Mesothelial cell of epicardium (in vitro differentiated cells): ENCODE measurements at regions not wholly inside any gene's neighbourhood (a gene's known extent, or its start where the extent isn't known, plus 50 kb on each side); places are given as distances from the start of the nearest gene placed in this dataset.

Source experiments
- DNase-seq, 2 experiments: peaks; one replicate each; pipeline ENCODE4 v3.0.0; 2021; ENCODE audit warnings: low spot score in 2 of 2; ENCODE audit not compliant: unreplicated experiment in 2 of 2
- H3K27ac Mint-ChIP-seq: 2 replicates; pipeline ENCODE4 v1.8.0; 2021; ENCODE audit warnings: mixed read lengths
- H3K27me3 Mint-ChIP-seq: 2 replicates; pipeline ENCODE4 v1.8.0; 2021; ENCODE audit warnings: low read depth, mixed read lengths
- H3K36me3 Mint-ChIP-seq: 2 replicates; pipeline ENCODE4 v1.8.0; 2021; ENCODE audit warnings: mixed read lengths
- H3K4me1 Mint-ChIP-seq: 2 replicates; pipeline ENCODE4 v1.8.0; 2021; ENCODE audit warnings: mixed read lengths
- H3K4me3 Mint-ChIP-seq: 2 replicates; pipeline ENCODE4 v1.8.0; 2021; ENCODE audit warnings: mild to moderate bottlenecking, moderate library complexity, mixed read lengths
- H3K9me3 Mint-ChIP-seq: 2 replicates; pipeline ENCODE4 v1.8.0; 2021; ENCODE audit warnings: mixed read lengths
- CTCF ChIP-seq: fragments of 200-600 bp; sonication (generic); IDR thresholded peaks from one replicate; pipeline ENCODE4 v1.5.0; 2021; ENCODE audit warnings: antibody characterized with exemption; ENCODE audit not compliant: unreplicated experiment

- Mint-ChIP-seq H3K4me1 (no peaks in the 10 kb centered on the region), H3K36me3 (no peaks in the 10 kb centered on the region), H3K4me3 (no peak overlapping the region), H3K27me3 (peaks cover 48% of the 10 kb centered on the region), H3K27ac (no peak overlapping the region), H3K9me3 (no peaks in the 10 kb centered on the region)
- no peak for TF ChIP-seq CTCF
- no peak for DNase-seq
Measured at GRCh38 chr15:91783451-91783850, 70.1 kb upstream of the SLCO3A1 start.

GRCh38 chr15:91784973-91785709 lies 68.4 kb upstream of the SLCO3A1 start:
- H3K36me3 Mint-ChIP-seq, result no peaks in the 10 kb centered on the region
- TF ChIP-seq CTCF, result no peak
- H3K4me3 Mint-ChIP-seq, result no peak overlapping the region
- H3K27ac Mint-ChIP-seq, result no peak overlapping the region
- peaks cover 38% of the 10 kb centered on the region for H3K27me3 Mint-ChIP-seq
- no peak for DNase-seq
- H3K9me3 Mint-ChIP-seq, result no peaks in the 10 kb centered on the region
- H3K4me1 Mint-ChIP-seq, result no peaks in the 10 kb centered on the region

GRCh38 chr15:91787198-91787597 lies 66.3 kb upstream of the SLCO3A1 start:
- H3K4me3 Mint-ChIP-seq, result no peak overlapping the region
- no peaks in the 10 kb centered on the region for H3K9me3 Mint-ChIP-seq
- peaks cover 26% of the 10 kb centered on the region for H3K27me3 Mint-ChIP-seq
- no peaks in the 10 kb centered on the region for H3K36me3 Mint-ChIP-seq
- H3K4me1 Mint-ChIP-seq, result no peaks in the 10 kb centered on the region
- no peak overlapping the region for H3K27ac Mint-ChIP-seq
- no peak for DNase-seq
- TF ChIP-seq CTCF, result no peak

DNA sequence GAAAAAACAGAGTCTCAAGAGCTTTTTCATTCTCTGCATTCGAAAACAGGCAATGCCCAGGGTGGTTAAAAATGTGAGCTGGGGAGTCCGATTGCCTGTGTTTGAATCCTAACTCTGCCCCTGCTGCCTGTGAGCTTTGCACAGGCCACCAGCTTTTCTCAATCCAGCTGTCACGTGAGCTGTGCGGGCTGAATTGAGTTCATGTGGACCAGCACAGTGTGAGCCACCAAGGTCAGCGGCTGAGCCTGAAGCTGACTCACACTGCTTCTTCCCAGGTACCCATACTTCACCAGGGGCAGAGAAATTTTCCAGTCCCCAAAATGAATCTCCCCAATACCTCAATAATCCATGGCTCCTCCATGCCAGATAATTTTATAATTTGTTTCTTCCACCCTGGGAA lies 64.4 kb upstream of the SLCO3A1 start:
- no peaks in the 10 kb centered on the region for H3K36me3 Mint-ChIP-seq
- TF ChIP-seq CTCF, result no peak
- DNase-seq, result no peak

DNA sequence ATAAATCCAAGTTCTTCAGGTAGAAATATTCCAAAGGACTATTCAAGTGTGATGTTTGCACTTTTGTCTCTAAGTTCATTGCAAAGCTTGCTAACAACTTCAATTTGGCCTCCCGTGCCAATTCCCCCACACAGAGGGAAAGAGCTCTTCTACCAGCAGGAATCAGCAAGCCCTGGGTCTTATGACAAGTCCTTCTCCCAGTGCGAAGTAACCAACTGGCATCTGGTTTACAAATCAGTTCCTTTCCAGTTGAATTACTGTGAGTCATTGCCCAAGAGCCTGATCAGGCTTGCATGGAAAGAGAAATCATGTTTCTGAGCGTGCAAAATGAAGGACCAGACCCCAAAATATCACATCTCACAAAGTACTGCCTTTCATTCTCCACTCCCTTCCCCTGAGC lies 62.7 kb upstream of the SLCO3A1 start:
- no peaks in the 10 kb centered on the region for H3K36me3 Mint-ChIP-seq
- H3K4me3 Mint-ChIP-seq, result no peak overlapping the region
- no peaks in the 10 kb centered on the region for H3K9me3 Mint-ChIP-seq
- H3K27ac Mint-ChIP-seq, result no peak overlapping the region
- TF ChIP-seq CTCF, result no peak
- no peaks in the 10 kb centered on the region for H3K4me1 Mint-ChIP-seq
- DNase-seq, result no peak
- peaks cover 33% of the 10 kb centered on the region for H3K27me3 Mint-ChIP-seq

More for the DNA sequence above, 64.4 kb upstream of the SLCO3A1 start:
- H3K4me1 Mint-ChIP-seq, result no peaks in the 10 kb centered on the region
- H3K27me3 Mint-ChIP-seq, result peaks cover 35% of the 10 kb centered on the region
- no peaks in the 10 kb centered on the region for H3K9me3 Mint-ChIP-seq
- H3K27ac Mint-ChIP-seq, result no peak overlapping the region
- no peak overlapping the region for H3K4me3 Mint-ChIP-seq
